AG04449 (cell line): ENCODE measurements at regions not wholly inside any gene's neighbourhood (a gene's known extent, or its start where the extent isn't known, plus 50 kb on each side); places are given as distances from the start of the nearest gene placed in this dataset.

Experiments
- CTCF ChIA-PET: fragments of 350-600 bp; formaldehyde crosslinking; extraction: SDS; loops from one replicate; lab custom pipeline; 2021; ENCODE audit warnings: antibody characterized with exemption; lab: Yijun Ruan, JAX
- POLR2A ChIA-PET: fragments of 400-600, 350-600 bp; formaldehyde crosslinking; extraction: SDS; loops from one replicate; lab custom pipeline; 2020; ENCODE audit warnings: antibody characterized with exemption, inconsistent platforms; lab: Yijun Ruan, JAX
- DNase-seq: peaks from one replicate; pipeline ENCODE4 v3.0.0-alpha.2; 2010; ENCODE audit warnings: low read depth, low spot score
- H3K4me3 ChIP-seq: 2 replicates; pipeline ENCODE4 v1.5.1; 2011; ENCODE audit warnings: low read depth, mild to moderate bottlenecking, control low read depth, low read length
- TF ChIP-seq, protein P1 (sequence below): IDR thresholded peaks from one replicate; pipeline ENCODE4 v1.5.1; 2011; ENCODE audit warnings: mild to moderate bottlenecking, moderate library complexity, low read length, control low read depth, inconsistent platforms; ENCODE audit not compliant: insufficient read depth; ENCODE audit errors: missing control alignments

- ChIA-PET CTCF (no interaction called here), POLR2A (no interaction called here)
- DNase-seq: no peak
- no peak overlapping the region for H3K4me3 ChIP-seq
- TF ChIP-seq, protein P1, sequence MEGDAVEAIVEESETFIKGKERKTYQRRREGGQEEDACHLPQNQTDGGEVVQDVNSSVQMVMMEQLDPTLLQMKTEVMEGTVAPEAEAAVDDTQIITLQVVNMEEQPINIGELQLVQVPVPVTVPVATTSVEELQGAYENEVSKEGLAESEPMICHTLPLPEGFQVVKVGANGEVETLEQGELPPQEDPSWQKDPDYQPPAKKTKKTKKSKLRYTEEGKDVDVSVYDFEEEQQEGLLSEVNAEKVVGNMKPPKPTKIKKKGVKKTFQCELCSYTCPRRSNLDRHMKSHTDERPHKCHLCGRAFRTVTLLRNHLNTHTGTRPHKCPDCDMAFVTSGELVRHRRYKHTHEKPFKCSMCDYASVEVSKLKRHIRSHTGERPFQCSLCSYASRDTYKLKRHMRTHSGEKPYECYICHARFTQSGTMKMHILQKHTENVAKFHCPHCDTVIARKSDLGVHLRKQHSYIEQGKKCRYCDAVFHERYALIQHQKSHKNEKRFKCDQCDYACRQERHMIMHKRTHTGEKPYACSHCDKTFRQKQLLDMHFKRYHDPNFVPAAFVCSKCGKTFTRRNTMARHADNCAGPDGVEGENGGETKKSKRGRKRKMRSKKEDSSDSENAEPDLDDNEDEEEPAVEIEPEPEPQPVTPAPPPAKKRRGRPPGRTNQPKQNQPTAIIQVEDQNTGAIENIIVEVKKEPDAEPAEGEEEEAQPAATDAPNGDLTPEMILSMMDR: no peak
Observed at GRCh38 chr4:129788486-129788885, 692.5 kb downstream of the C4orf33 start.

- no peak overlapping the region for H3K4me3 ChIP-seq
- ChIA-PET POLR2A (no interaction called here), CTCF (no interaction called here)
- TF ChIP-seq, protein P1: no peak
- DNase-seq: no peak
Observed at GRCh38 chr4:129804461-129804981, 708.6 kb downstream of the C4orf33 start.

DNA sequence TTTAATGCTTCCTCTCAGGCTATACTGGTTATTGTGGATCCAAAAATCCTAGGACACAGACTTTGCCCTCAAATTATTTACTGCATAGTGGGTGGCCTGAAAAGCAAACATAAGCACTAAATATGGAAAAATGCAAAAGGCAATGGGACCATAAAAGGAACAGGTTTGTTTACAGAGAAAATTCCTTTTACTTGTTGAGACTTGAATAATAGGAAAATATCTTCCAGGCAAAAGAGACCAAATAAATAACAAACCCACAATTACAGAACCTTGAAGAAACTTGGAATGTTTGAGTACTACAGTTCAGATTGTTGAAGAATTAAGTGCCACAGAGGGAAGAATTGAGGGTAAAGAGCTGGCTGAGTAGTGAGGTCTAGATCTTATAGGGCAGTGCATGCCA is 711.0 kb downstream of the C4orf33 start:
- CTCF ChIA-PET: no interaction called here
- H3K4me3 ChIP-seq: no peak overlapping the region
- no peak for DNase-seq
- TF ChIP-seq, protein P1: no peak
- POLR2A ChIA-PET: no interaction called here

GRCh38 chr4:129808242-129808641 is 712.3 kb downstream of the C4orf33 start:
- no peak overlapping the region for H3K4me3 ChIP-seq
- ChIA-PET CTCF (no interaction called here), POLR2A (no interaction called here)
- no peak for DNase-seq
- TF ChIP-seq, protein P1: no peak

GRCh38 chr4:129821073-129821472 is 725.1 kb downstream of the C4orf33 start:
- ChIA-PET CTCF (no interaction called here), POLR2A (no interaction called here)
- no peak overlapping the region for H3K4me3 ChIP-seq
- TF ChIP-seq, protein P1: no peak
- DNase-seq: no peak

GRCh38 chr4:129821963-129822362 is 726.0 kb downstream of the C4orf33 start:
- DNase-seq: no peak
- ChIA-PET CTCF (no interaction called here), POLR2A (no interaction called here)
- no peak overlapping the region for H3K4me3 ChIP-seq
- TF ChIP-seq, protein P1: no peak
